SK-N-SH (cell line): ENCODE measurements at regions not wholly inside any gene's neighbourhood (a gene's known extent, or its start where the extent isn't known, plus 50 kb on each side); places are given as distances from the start of the nearest gene placed in this dataset.
"Not testable (repeated sequence)": the region's sequence is repeated elsewhere in the genome, so short reads cannot be mapped to it uniquely, and the experiment has no call there.

Experiments used
- CTCF ChIA-PET: fragments of 300-600, 350-600 bp; formaldehyde crosslinking; extraction: SDS; loops from one replicate; lab custom pipeline; 2021; lab: Yijun Ruan, JAX
- POLR2A ChIA-PET: fragments of 350-600 bp; sonication (Branson Sonifier 250); formaldehyde crosslinking; extraction: SDS; loops from one replicate; lab custom pipeline; 2020; ENCODE audit warnings: antibody characterized with exemption, inconsistent platforms; lab: Yijun Ruan, JAX
- DNase-seq: peaks from one replicate; pipeline ENCODE4 v3.0.0; 2012
- H2AFZ ChIP-seq: fragments of 200-600 bp; sonication (generic); 2 replicates; pipeline ENCODE4 v1.8.1; 2016; ENCODE audit warnings: antibody characterized with exemption, mild to moderate bottlenecking, low read depth
- H3F3A ChIP-seq: fragments of 200-600 bp; sonication (generic); replicated peaks from 2 replicates; pipeline ENCODE3; 2016; ENCODE audit warnings: antibody characterized with exemption, mild to moderate bottlenecking; ENCODE audit not compliant: insufficient read depth
- H3K27ac ChIP-seq, 2 experiments: fragments of 200-500 bp in 1 of 2; fragments of 200-600 bp in 1 of 2; sonication (Bioruptor generic) in 1 of 2; sonication (generic), shearing (Covaris generic) in 1 of 2; 2 replicates each; pipeline versions ENCODE4 v1.5.1 to v1.6.1; 2014 to 2016; ENCODE audit warnings: low read depth in 2 of 2, inconsistent platforms in 1 of 2, low read length in 1 of 2, mild to moderate bottlenecking in 1 of 2, mixed read lengths in 1 of 2
- H3K27me3 ChIP-seq: fragments of 200-600 bp; sonication (generic), shearing (Covaris generic); 2 replicates; pipeline ENCODE4 v1.6.1; 2016; ENCODE audit warnings: mixed run types; ENCODE audit not compliant: insufficient read depth
- H3K36me3 ChIP-seq, 2 experiments: fragments of 200-500 bp in 1 of 2; fragments of 200-600 bp in 1 of 2; sonication (Bioruptor generic) in 1 of 2; sonication (generic) in 1 of 2; replicated peaks in 1 of 2; 2 replicates each; pipeline versions ENCODE3 to v1.5.1; 2014 to 2016; ENCODE audit warnings: low read length in 1 of 2, mild to moderate bottlenecking in 1 of 2; ENCODE audit not compliant: insufficient read depth in 2 of 2, control insufficient read depth in 1 of 2
- H3K4me1 ChIP-seq, 2 experiments: fragments of 200-500 bp in 1 of 2; fragments of 200-600 bp in 1 of 2; sonication (Bioruptor generic) in 1 of 2; sonication (generic), shearing (Covaris generic) in 1 of 2; 2 replicates each; pipeline versions ENCODE4 v1.5.1 to v1.6.1; 2014 to 2016; ENCODE audit warnings: low read depth in 1 of 2, low read length in 1 of 2, mixed run types in 1 of 2; ENCODE audit not compliant: insufficient read depth in 2 of 2, control insufficient read depth in 1 of 2
- H3K4me2 ChIP-seq: fragments of 200-600 bp; sonication (generic), shearing (Covaris generic); 2 replicates; pipeline ENCODE4 v1.6.1; 2017; ENCODE audit warnings: mixed run types
- H3K4me3 ChIP-seq, 2 experiments: fragments of 200-500 bp in 1 of 2; fragments of 200-600 bp in 1 of 2; sonication (Bioruptor generic) in 1 of 2; sonication (generic), shearing (Covaris generic) in 1 of 2; 2 replicates each; pipeline versions ENCODE4 v1.5.1 to v1.8.1; 2014 to 2016; ENCODE audit warnings: low read depth in 2 of 2, inconsistent platforms in 1 of 2, low read length in 1 of 2, mild to moderate bottlenecking in 1 of 2, mixed read lengths in 1 of 2, moderate library complexity in 1 of 2
- H3K79me2 ChIP-seq: fragments of 200-600 bp; sonication (generic); 2 replicates; pipeline ENCODE4 v1.8.1; 2017; ENCODE audit warnings: mild to moderate bottlenecking; ENCODE audit not compliant: insufficient read depth
- H3K9ac ChIP-seq: fragments of 200-600 bp; sonication (generic); 2 replicates; pipeline ENCODE4 v1.6.1; 2017; ENCODE audit warnings: mixed run types
- H3K9me2 ChIP-seq: fragments of 200-600 bp; sonication (generic); 2 replicates; pipeline ENCODE4 v1.6.1; 2017; ENCODE audit warnings: mixed run types
- H3K9me3 ChIP-seq: fragments of 200-600 bp; sonication (generic); 2 replicates; pipeline ENCODE4 v1.6.1; 2017; ENCODE audit warnings: mixed run types, mild to moderate bottlenecking, moderate library complexity
- H4K20me1 ChIP-seq: fragments of 200-600 bp; sonication (generic); 2 replicates; pipeline ENCODE4 v1.6.1; 2017; ENCODE audit warnings: mild to moderate bottlenecking, mixed run types; ENCODE audit not compliant: insufficient read depth
- CHD2 ChIP-seq: fragments of 150-350 bp; IDR thresholded peaks from 2 replicates; pipeline ENCODE4 v1.6.1; 2018; ENCODE audit warnings: low read length; ENCODE audit not compliant: partially characterized antibody
- ELF1 ChIP-seq: IDR thresholded peaks from 2 replicates; pipeline ENCODE4 v1.4.0; 2012
- EP300 ChIP-seq, 2 experiments: IDR thresholded peaks; 2 replicates each; pipeline versions ENCODE4 v1.4.0 to v1.6.1; 2012; ENCODE audit warnings: borderline replicate concordance in 1 of 2, low read depth in 1 of 2, low read length in 1 of 2
- FOSL2 ChIP-seq: IDR thresholded peaks from 2 replicates; pipeline ENCODE4 v1.4.0; 2012; ENCODE audit warnings: low read depth, mild to moderate bottlenecking, moderate library complexity, borderline replicate concordance
- JUND ChIP-seq: IDR thresholded peaks from 2 replicates; pipeline ENCODE4 v1.4.0; 2012
- MEF2A ChIP-seq: IDR thresholded peaks from 2 replicates; pipeline ENCODE4 v1.4.0; 2012; ENCODE audit warnings: low read depth, borderline replicate concordance
- NFIC ChIP-seq: IDR thresholded peaks from 2 replicates; pipeline ENCODE4 v1.4.0; 2012; ENCODE audit warnings: borderline replicate concordance
- NRF1 ChIP-seq: IDR thresholded peaks from 2 replicates; pipeline ENCODE4 v1.6.1; 2012; ENCODE audit warnings: low read depth, mild to moderate bottlenecking, low read length
- RCOR1 ChIP-seq: fragments of 150-350 bp; IDR thresholded peaks from 2 replicates; pipeline ENCODE4 v1.6.1; 2017; ENCODE audit warnings: antibody characterized with exemption, low read length
- TAF1 ChIP-seq: IDR thresholded peaks from 2 replicates; pipeline ENCODE4 v1.6.1; 2012; ENCODE audit warnings: low read depth, mild to moderate bottlenecking, low read length, moderate library complexity, borderline replicate concordance
- YY1 ChIP-seq: IDR thresholded peaks from 2 replicates; pipeline ENCODE4 v1.4.0; 2012; ENCODE audit warnings: low read depth, mild to moderate bottlenecking
- WGBS: methylation state at CpG from one replicate; pipeline ENCODE4 v1.1.6; 2017; ENCODE audit warnings: low lambda C conversion rate; 5-methylcytosine and 5-hydroxymethylcytosine counted together
- TF ChIP-seq, protein P1 (sequence below): fragments of 150-350 bp; IDR thresholded peaks from 2 replicates; pipeline ENCODE4 v1.6.1; 2017; ENCODE audit warnings: antibody characterized with exemption, low read length, low read depth, borderline replicate concordance
- TF ChIP-seq, protein P2 (sequence below): IDR thresholded peaks from 2 replicates; pipeline ENCODE4 v1.4.0; 2012; ENCODE audit warnings: low read depth, borderline replicate concordance
- TF ChIP-seq, protein P3 (sequence below): IDR thresholded peaks from 2 replicates; pipeline ENCODE4 v1.4.0; 2012; ENCODE audit warnings: low read depth
- TF ChIP-seq, protein P4 (sequence below): fragments of 150-350 bp; IDR thresholded peaks from 2 replicates; pipeline ENCODE4 v1.6.1; 2016; ENCODE audit warnings: mild to moderate bottlenecking, low read depth, low read length
- TF ChIP-seq, protein P5 (sequence below): IDR thresholded peaks from 2 replicates; pipeline ENCODE4 v1.4.0; 2012; ENCODE audit warnings: low read depth, borderline replicate concordance
- TF ChIP-seq, protein P6 (sequence below): IDR thresholded peaks from 2 replicates; pipeline ENCODE4; 2012

DNA sequence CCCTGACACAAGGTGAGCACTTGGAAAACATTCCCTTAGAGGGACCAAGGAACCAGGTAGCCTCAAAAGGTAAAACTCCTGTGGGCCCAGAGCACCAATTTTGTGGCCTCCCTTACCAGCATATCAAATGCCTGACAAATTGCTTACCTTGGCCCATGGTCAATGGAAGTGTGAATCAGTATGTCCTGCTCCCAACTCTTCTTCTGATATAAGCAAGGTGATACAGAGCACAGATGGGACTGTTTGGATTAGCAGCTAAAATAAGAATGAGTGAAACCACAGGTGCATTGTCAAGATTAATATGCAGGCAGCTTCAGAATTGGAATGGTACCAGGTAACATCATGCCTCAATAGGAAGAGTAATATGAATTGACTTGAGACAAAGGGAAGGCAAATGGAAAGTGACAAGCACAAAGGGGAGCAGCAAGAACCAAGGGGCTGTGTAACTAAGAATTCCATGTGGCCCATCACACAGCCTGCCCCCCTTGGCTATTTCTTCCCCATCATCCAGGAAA lies 156.8 kb upstream of the KCND3 start:
- Histone ChIP-seq H3K9ac (no peak overlapping the region), H3K9me3 (no peaks in the 10 kb centered on the region), H3F3A (no peaks in the 10 kb centered on the region), H3K79me2 (no peaks in the 10 kb centered on the region), H3K9me2 (no peaks in the 10 kb centered on the region), H3K4me2 (no peak overlapping the region), H3K4me3 (no peak overlapping the region), H3K36me3 (no peaks in the 10 kb centered on the region), H3K4me1 (no peaks in the 10 kb centered on the region), H3K27me3 (no peaks in the 10 kb centered on the region), H3K27ac (no peak overlapping the region), H4K20me1 (no peaks in the 10 kb centered on the region), H2AFZ (no peak overlapping the region)
- ChIA-PET CTCF (no interaction called here), POLR2A (no interaction called here)
- DNase-seq, result no peak
- TF ChIP-seq YY1 (no peak), NFIC (no peak), EP300 (IDR thresholded peaks at IDR 0.05; ENCODE audit: borderline replicate concordance in 1 of 2, low read depth in 1 of 2, low read length in 1 of 2) (no peak), FOSL2 (no peak), NRF1 (no peak), JUND (no peak), CHD2 (no peak), MEF2A (no peak), RCOR1 (no peak), ELF1 (no peak), TAF1 (no peak)
- TF ChIP-seq, protein P1, sequence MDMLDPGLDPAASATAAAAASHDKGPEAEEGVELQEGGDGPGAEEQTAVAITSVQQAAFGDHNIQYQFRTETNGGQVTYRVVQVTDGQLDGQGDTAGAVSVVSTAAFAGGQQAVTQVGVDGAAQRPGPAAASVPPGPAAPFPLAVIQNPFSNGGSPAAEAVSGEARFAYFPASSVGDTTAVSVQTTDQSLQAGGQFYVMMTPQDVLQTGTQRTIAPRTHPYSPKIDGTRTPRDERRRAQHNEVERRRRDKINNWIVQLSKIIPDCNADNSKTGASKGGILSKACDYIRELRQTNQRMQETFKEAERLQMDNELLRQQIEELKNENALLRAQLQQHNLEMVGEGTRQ, result no peak
- TF ChIP-seq, protein P2, sequence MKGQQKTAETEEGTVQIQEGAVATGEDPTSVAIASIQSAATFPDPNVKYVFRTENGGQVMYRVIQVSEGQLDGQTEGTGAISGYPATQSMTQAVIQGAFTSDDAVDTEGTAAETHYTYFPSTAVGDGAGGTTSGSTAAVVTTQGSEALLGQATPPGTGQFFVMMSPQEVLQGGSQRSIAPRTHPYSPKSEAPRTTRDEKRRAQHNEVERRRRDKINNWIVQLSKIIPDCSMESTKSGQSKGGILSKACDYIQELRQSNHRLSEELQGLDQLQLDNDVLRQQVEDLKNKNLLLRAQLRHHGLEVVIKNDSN, result no peak
- TF ChIP-seq, protein P3, sequence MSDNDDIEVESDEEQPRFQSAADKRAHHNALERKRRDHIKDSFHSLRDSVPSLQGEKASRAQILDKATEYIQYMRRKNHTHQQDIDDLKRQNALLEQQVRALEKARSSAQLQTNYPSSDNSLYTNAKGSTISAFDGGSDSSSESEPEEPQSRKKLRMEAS, result no peak
- TF ChIP-seq, protein P4, sequence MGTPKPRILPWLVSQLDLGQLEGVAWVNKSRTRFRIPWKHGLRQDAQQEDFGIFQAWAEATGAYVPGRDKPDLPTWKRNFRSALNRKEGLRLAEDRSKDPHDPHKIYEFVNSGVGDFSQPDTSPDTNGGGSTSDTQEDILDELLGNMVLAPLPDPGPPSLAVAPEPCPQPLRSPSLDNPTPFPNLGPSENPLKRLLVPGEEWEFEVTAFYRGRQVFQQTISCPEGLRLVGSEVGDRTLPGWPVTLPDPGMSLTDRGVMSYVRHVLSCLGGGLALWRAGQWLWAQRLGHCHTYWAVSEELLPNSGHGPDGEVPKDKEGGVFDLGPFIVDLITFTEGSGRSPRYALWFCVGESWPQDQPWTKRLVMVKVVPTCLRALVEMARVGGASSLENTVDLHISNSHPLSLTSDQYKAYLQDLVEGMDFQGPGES, result no peak
- TF ChIP-seq, protein P5, sequence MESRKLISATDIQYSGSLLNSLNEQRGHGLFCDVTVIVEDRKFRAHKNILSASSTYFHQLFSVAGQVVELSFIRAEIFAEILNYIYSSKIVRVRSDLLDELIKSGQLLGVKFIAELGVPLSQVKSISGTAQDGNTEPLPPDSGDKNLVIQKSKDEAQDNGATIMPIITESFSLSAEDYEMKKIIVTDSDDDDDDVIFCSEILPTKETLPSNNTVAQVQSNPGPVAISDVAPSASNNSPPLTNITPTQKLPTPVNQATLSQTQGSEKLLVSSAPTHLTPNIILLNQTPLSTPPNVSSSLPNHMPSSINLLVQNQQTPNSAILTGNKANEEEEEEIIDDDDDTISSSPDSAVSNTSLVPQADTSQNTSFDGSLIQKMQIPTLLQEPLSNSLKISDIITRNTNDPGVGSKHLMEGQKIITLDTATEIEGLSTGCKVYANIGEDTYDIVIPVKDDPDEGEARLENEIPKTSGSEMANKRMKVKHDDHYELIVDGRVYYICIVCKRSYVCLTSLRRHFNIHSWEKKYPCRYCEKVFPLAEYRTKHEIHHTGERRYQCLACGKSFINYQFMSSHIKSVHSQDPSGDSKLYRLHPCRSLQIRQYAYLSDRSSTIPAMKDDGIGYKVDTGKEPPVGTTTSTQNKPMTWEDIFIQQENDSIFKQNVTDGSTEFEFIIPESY, result no peak
- TF ChIP-seq, protein P6, sequence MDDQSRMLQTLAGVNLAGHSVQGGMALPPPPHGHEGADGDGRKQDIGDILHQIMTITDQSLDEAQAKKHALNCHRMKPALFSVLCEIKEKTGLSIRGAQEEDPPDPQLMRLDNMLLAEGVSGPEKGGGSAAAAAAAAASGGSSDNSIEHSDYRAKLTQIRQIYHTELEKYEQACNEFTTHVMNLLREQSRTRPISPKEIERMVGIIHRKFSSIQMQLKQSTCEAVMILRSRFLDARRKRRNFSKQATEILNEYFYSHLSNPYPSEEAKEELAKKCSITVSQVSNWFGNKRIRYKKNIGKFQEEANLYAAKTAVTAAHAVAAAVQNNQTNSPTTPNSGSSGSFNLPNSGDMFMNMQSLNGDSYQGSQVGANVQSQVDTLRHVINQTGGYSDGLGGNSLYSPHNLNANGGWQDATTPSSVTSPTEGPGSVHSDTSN, result no peak

DNA sequence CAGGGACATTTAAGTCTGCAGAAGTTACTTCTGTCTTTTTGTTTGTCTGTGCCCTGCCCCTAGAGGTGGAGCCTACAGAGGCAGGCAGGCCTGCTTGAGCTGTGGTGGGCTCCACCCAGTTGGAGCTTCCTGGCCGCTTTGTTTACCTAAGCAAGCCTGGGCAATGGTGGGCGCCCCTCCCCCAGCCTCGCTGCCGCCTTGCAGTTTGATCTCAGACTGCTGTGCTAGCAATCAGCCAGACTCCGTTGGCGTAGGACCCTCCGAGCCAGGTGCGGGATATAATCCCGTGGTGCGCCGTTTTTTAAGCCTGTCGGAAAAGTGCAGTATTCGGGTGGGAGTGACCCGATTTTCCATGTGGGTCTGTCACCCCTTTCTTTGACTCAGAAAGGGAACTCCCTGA lies 170.7 kb upstream of the KCND3 start:
- H3K9ac ChIP-seq, H3K4me3 ChIP-seq, DNase-seq, H4K20me1 ChIP-seq, H3K27me3 ChIP-seq, H3K9me3 ChIP-seq, H3F3A ChIP-seq, CTCF ChIA-PET, H3K36me3 ChIP-seq, POLR2A ChIA-PET, H3K4me2 ChIP-seq, H3K4me1 ChIP-seq, H2AFZ ChIP-seq, H3K79me2 ChIP-seq, H3K9me2 ChIP-seq, H3K27ac ChIP-seq: not testable (repeated sequence)
- no CpG with 5 or more reads among the region's 14 CpGs for WGBS
